GM18951 (cell line): ENCODE measurements at regions not wholly inside any gene's neighbourhood (a gene's known extent, or its start where the extent isn't known, plus 50 kb on each side); places are given as distances from the start of the nearest gene placed in this dataset.
A peak's percentile ranks its signal among the peaks of the same experiment; 100 is the strongest.

Experiments used
- POLR2A ChIP-seq: IDR thresholded peaks from 4 replicates; pipeline ENCODE4 v1.6.1; 2011; ENCODE audit warnings: mild to moderate bottlenecking; ENCODE audit not compliant: insufficient read length, insufficient read depth; ENCODE audit errors: extremely low read depth
- in situ Hi-C: fragments of 300-500 bp; cut with MboI; formaldehyde crosslinking; loops from one replicate; pipeline ENCODE4 v1.12.0; 2022; ENCODE audit warnings: low sequenced_read_pairs, mixed read lengths, inconsistent platforms; ENCODE audit not compliant: unreplicated experiment

GRCh38 chr17:77317091-77317750, 176.5 kb downstream of the SEC14L1 start:
- TF ChIP-seq POLR2A, result no peak
- in situ Hi-C loops, result no loop called here

- in situ Hi-C loops, result no loop called here
Observed at GRCh38 chr17:77318021-77318420, 177.3 kb downstream of the SEC14L1 start.

GRCh38 chr17:77318491-77319210, 177.9 kb downstream of the SEC14L1 start:
- TF ChIP-seq POLR2A, result no peak
- in situ Hi-C loops, result no loop called here

More at GRCh38 chr17:77318021-77318420, 177.3 kb downstream of the SEC14L1 start:
- no peak for TF ChIP-seq POLR2A

- TF ChIP-seq POLR2A, result peak; percentile 57
- in situ Hi-C loops, result loop anchor here (10.0 kb wide), 1 partner anchor 175 kb away; no protein-coding TSS in a partner anchor
Observed at GRCh38 chr17:77319211-77320043, 178.7 kb downstream of the SEC14L1 start.

- in situ Hi-C loops, result loop anchor here (10.0 kb wide), 1 partner anchor 175 kb away; no protein-coding TSS in a partner anchor
- no peak for TF ChIP-seq POLR2A
Observed at GRCh38 chr17:77320044-77320440, 179.3 kb downstream of the SEC14L1 start.

GRCh38 chr17:77320485-77321256, 179.9 kb downstream of the SEC14L1 start:
- TF ChIP-seq POLR2A, result peak; percentile 51
- in situ Hi-C loops, result loop anchor here (10.0 kb wide), 1 partner anchor 174 kb away; no protein-coding TSS in a partner anchor

GRCh38 chr17:77321649-77322513, 181.1 kb downstream of the SEC14L1 start:
- no peak for TF ChIP-seq POLR2A
- in situ Hi-C loops, result loop anchor here (10.0 kb wide), 1 partner anchor 173 kb away; no protein-coding TSS in a partner anchor

- peak; percentile 52 for TF ChIP-seq POLR2A
- in situ Hi-C loops, result loop anchor here (10.0 kb wide), 1 partner anchor 172 kb away; no protein-coding TSS in a partner anchor
Observed at GRCh38 chr17:77322514-77323412, 182.0 kb downstream of the SEC14L1 start.

- in situ Hi-C loops, result loop anchor here (10.0 kb wide), 1 partner anchor 171 kb away; no protein-coding TSS in a partner anchor
- TF ChIP-seq POLR2A, result peak; percentile 55
Observed at GRCh38 chr17:77323413-77324171, 182.8 kb downstream of the SEC14L1 start.

GRCh38 chr17:77324227-77324626, 183.5 kb downstream of the SEC14L1 start:
- no peak for TF ChIP-seq POLR2A
- in situ Hi-C loops, result loop anchor here (10.0 kb wide), 1 partner anchor 171 kb away; no protein-coding TSS in a partner anchor
